ENCODE measurements at regions not wholly inside any gene's neighbourhood (a gene's known extent, or its start where the extent isn't known, plus 50 kb on each side); places are given as distances from the start of the nearest gene placed in this dataset.

GRCh38 chr6:139479433-139480222 lies 105.2 kb upstream of the CITED2 start:
- Mint-ChIP-seq H3K36me3 (ENCODE audit: low read depth) (no peaks in the 10 kb centered on the region), H3K27me3 (no peaks in the 10 kb centered on the region), H3K4me3 (no peak overlapping the region), H3K27ac (no peak overlapping the region), H3K4me1 (ENCODE audit: low read depth) (peaks cover 8% of the 10 kb centered on the region), H3K9me3 (no peaks in the 10 kb centered on the region)
- intact Hi-C loops (cut with micrococcal nuclease): loop anchor here (10.0 kb wide), 1 partner anchor 105 kb away; the partner anchor contains the start of gene CITED2

DNA sequence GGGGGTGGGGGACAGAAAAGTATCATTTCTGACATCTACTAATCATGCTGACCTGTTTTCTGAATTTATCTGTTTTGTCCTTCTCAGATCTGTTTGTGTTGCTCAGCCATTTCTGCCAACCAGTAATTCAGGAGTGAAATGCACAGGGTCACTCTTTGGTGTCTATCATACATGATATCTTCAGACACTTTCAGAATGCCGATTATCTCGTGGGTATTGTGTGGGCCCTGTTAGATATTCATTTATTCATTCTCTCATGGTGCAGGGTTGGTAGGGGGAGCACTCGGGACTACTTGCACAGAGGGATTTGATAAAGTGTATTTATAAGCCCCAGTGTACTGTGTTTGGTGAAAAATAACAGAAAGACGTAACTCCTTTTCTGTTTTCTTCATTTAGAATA lies 101.2 kb upstream of the CITED2 start:
- Mint-ChIP-seq H3K27me3 (no peaks in the 10 kb centered on the region), H3K27ac (no peak overlapping the region), H3K4me3 (no peak overlapping the region), H3K9me3 (no peaks in the 10 kb centered on the region), H3K4me1 (ENCODE audit: low read depth) (peaks cover 33% of the 10 kb centered on the region), H3K36me3 (ENCODE audit: low read depth) (no peaks in the 10 kb centered on the region)
- intact Hi-C loops (cut with micrococcal nuclease): loop anchor here (10.0 kb wide), 1 partner anchor 101 kb away; the partner anchor contains the start of gene CITED2

GRCh38 chr6:139475241-139475640 lies 100.8 kb upstream of the CITED2 start:
- Mint-ChIP-seq H3K9me3 (no peaks in the 10 kb centered on the region), H3K27me3 (no peaks in the 10 kb centered on the region), H3K4me1 (ENCODE audit: low read depth) (peaks cover 37% of the 10 kb centered on the region), H3K36me3 (ENCODE audit: low read depth) (no peaks in the 10 kb centered on the region), H3K4me3 (no peak overlapping the region), H3K27ac (no peak overlapping the region)
- intact Hi-C loops (cut with micrococcal nuclease): loop anchor here (10.0 kb wide), 1 partner anchor 100 kb away; the partner anchor contains the start of gene CITED2

- no peaks in the 10 kb centered on the region for H3K27me3 Mint-ChIP-seq
- intact Hi-C loops (cut with micrococcal nuclease): loop anchor here (10.0 kb wide), 1 partner anchor 100 kb away; the partner anchor contains the start of gene CITED2
- no peaks in the 10 kb centered on the region for H3K9me3 Mint-ChIP-seq
- H3K4me3 Mint-ChIP-seq: peak overlapping the region; percentile 43
- peaks cover 41% of the 10 kb centered on the region for H3K4me1 Mint-ChIP-seq (ENCODE audit: low read depth)
- peak overlapping the region; percentile 63 for H3K27ac Mint-ChIP-seq
- H3K36me3 Mint-ChIP-seq (ENCODE audit: low read depth): no peaks in the 10 kb centered on the region
Observed at GRCh38 chr6:139474145-139475108, 100.0 kb upstream of the CITED2 start.

DNA sequence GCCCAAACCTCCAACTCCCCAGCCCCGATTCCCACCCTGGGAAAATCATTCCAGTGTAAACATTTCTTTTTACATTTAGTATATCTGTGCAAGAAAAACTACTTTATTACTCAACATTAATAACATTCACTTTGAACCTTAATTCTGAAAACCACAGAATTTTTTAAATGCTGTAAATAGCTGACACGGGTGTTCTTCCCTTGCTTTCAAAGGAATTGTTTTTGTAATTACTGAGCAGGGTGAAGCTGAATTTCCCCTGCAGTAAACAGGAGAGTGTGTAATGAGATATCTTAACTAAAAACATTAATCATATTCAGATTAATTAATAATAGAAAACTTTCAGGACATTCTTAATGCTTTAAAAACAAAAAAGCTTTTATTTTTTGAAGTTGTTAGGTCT lies 99.3 kb upstream of the CITED2 start:
- Mint-ChIP-seq H3K4me3 (no peak overlapping the region), H3K9me3 (no peaks in the 10 kb centered on the region), H3K27ac (peak overlapping the region; percentile 63), H3K4me1 (ENCODE audit: low read depth) (peaks cover 41% of the 10 kb centered on the region), H3K36me3 (ENCODE audit: low read depth) (no peaks in the 10 kb centered on the region), H3K27me3 (no peaks in the 10 kb centered on the region)
- intact Hi-C loops (cut with micrococcal nuclease): loop anchor here (10.0 kb wide), 1 partner anchor 99 kb away; the partner anchor contains the start of gene CITED2

DNA sequence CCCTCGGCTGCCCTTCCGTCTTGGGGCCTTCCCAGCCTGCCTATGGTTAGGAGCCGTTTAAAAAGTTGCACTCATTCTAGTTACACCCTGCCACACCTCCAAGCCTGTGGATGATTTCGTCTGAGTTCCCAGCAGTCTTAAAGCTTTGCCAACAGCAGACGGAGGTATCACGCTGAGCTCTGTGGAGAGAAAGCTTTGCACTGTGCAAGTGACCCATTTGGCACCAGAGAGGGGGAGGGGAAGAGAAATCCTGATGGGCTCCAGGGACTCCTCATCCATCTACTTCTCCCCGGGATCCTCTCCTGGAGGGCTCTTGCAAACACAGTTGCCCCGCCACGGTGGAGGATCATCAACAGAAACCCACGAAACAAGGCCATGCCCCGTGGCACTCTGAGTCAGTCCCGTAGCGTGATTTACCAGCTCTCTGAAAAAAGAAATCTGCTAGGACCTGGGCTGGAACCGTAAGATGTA lies 98.8 kb upstream of the CITED2 start:
- H3K36me3 Mint-ChIP-seq (ENCODE audit: low read depth): no peaks in the 10 kb centered on the region
- peak overlapping the region; percentile 63 for H3K27ac Mint-ChIP-seq
- H3K27me3 Mint-ChIP-seq: no peaks in the 10 kb centered on the region
- H3K9me3 Mint-ChIP-seq: no peaks in the 10 kb centered on the region
- peaks cover 45% of the 10 kb centered on the region for H3K4me1 Mint-ChIP-seq (ENCODE audit: low read depth)
- no peak overlapping the region for H3K4me3 Mint-ChIP-seq
- intact Hi-C loops (cut with micrococcal nuclease): loop anchor here (10.0 kb wide), 1 partner anchor 98 kb away; the partner anchor contains the start of gene CITED2

- Mint-ChIP-seq H3K36me3 (ENCODE audit: low read depth) (no peaks in the 10 kb centered on the region), H3K4me3 (no peak overlapping the region), H3K9me3 (no peaks in the 10 kb centered on the region), H3K4me1 (ENCODE audit: low read depth) (peaks cover 49% of the 10 kb centered on the region), H3K27ac (no peak overlapping the region), H3K27me3 (no peaks in the 10 kb centered on the region)
- intact Hi-C loops (cut with micrococcal nuclease): loop anchor here (10.0 kb wide), 1 partner anchor 98 kb away; the partner anchor contains the start of gene CITED2
Observed at GRCh38 chr6:139472351-139473015, 98.0 kb upstream of the CITED2 start.

GRCh38 chr6:139470997-139471396 lies 96.5 kb upstream of the CITED2 start:
- intact Hi-C loops (cut with micrococcal nuclease): loop anchor here (10.0 kb wide), 1 partner anchor 96 kb away; the partner anchor contains the start of gene CITED2
- H3K27ac Mint-ChIP-seq: peak overlapping the region; percentile 66
- no peaks in the 10 kb centered on the region for H3K27me3 Mint-ChIP-seq
- no peaks in the 10 kb centered on the region for H3K36me3 Mint-ChIP-seq (ENCODE audit: low read depth)
- H3K4me3 Mint-ChIP-seq: no peak overlapping the region
- no peaks in the 10 kb centered on the region for H3K9me3 Mint-ChIP-seq
- H3K4me1 Mint-ChIP-seq (ENCODE audit: low read depth): peaks cover 49% of the 10 kb centered on the region

- no peak overlapping the region for H3K4me3 Mint-ChIP-seq
- no peaks in the 10 kb centered on the region for H3K36me3 Mint-ChIP-seq (ENCODE audit: low read depth)
- intact Hi-C loops (cut with micrococcal nuclease): no loop called here
- no peaks in the 10 kb centered on the region for H3K9me3 Mint-ChIP-seq
- peaks cover 40% of the 10 kb centered on the region for H3K4me1 Mint-ChIP-seq (ENCODE audit: low read depth)
- no peaks in the 10 kb centered on the region for H3K27me3 Mint-ChIP-seq
- H3K27ac Mint-ChIP-seq: no peak overlapping the region
Observed at GRCh38 chr6:139468178-139468819, 93.9 kb upstream of the CITED2 start.

GRCh38 chr6:139457476-139457875 lies 83.0 kb upstream of the CITED2 start:
- H3K36me3 Mint-ChIP-seq (ENCODE audit: low read depth): no peaks in the 10 kb centered on the region
- no peak overlapping the region for H3K27ac Mint-ChIP-seq
- no peaks in the 10 kb centered on the region for H3K27me3 Mint-ChIP-seq
- H3K4me3 Mint-ChIP-seq: no peak overlapping the region
- intact Hi-C loops (cut with micrococcal nuclease): no loop called here
- no peaks in the 10 kb centered on the region for H3K9me3 Mint-ChIP-seq
- H3K4me1 Mint-ChIP-seq (ENCODE audit: low read depth): peaks cover 4% of the 10 kb centered on the region

GRCh38 chr6:139452148-139452876 lies 77.9 kb upstream of the CITED2 start:
- Mint-ChIP-seq H3K4me1 (ENCODE audit: low read depth) (peaks cover 32% of the 10 kb centered on the region), H3K27ac (no peak overlapping the region), H3K4me3 (no peak overlapping the region), H3K36me3 (ENCODE audit: low read depth) (no peaks in the 10 kb centered on the region), H3K27me3 (no peaks in the 10 kb centered on the region), H3K9me3 (peaks cover 3% of the 10 kb centered on the region)
- intact Hi-C loops (cut with micrococcal nuclease): no loop called here

- Mint-ChIP-seq H3K4me3 (no peak overlapping the region), H3K36me3 (ENCODE audit: low read depth) (no peaks in the 10 kb centered on the region), H3K27ac (peak overlapping the region; percentile 78), H3K4me1 (ENCODE audit: low read depth) (peaks cover 56% of the 10 kb centered on the region), H3K9me3 (peaks cover 6% of the 10 kb centered on the region), H3K27me3 (no peaks in the 10 kb centered on the region)
- intact Hi-C loops (cut with micrococcal nuclease): loop anchor here (2.0 kb wide), 1 partner anchor 75 kb away; the partner anchor contains the start of gene CITED2
Observed at GRCh38 chr6:139449611-139450000, 75.2 kb upstream of the CITED2 start.

Data from dendritic cell treated with granulocyte-macrophage colony-stimulating factor and Interleukin-4, amounts not matched to agents 40 ng/mL and 50 ng/mL, for 4 days (primary cell).